ENCODE measurements at regions not wholly inside any gene's neighbourhood (a gene's known extent, or its start where the extent isn't known, plus 50 kb on each side); places are given as distances from the start of the nearest gene placed in this dataset.

DNA sequence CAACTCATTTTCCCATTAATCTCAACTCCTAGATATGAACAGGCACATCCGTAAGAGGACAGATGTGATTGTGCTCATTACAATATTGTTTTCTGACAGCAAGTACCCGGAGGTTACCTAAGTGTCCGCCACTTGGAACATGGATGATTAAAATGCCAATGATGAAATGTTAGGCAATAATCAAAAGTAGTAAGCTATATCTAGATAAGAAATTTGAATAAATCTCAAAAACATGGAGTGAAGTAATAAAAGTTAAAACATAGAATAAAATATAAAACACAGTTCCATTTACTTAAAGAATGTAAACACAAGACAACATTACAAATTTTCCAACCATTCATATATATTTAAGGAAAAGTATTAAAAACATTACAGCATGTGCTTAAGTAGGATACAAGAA lies 59.2 kb upstream of the LY86 start:
- H3K4me3 Mint-ChIP-seq = no peak overlapping the region
- Histone ChIP-seq H3K9me3 (replicated peaks in 1 of 2; ENCODE audit: control insufficient read depth in 1 of 2, insufficient read depth in 1 of 2, low read length in 2 of 2) (peaks cover 0 to 2% of the 10 kb centered on the region in 2 donors), H4K20me1 (ENCODE audit: insufficient read depth, low read length) (no peaks in the 10 kb centered on the region), H3K9ac (ENCODE audit: insufficient read depth, low read length, poor library complexity, severe bottlenecking) (no peak overlapping the region), H3K4me3 (replicated peaks in 1 of 3; ENCODE audit: low read depth in 2 of 3, low read length in 3 of 3) (no peak overlapping the region), H2AFZ (ENCODE audit: insufficient read depth, low read depth, low read length, poor library complexity, severe bottlenecking) (no peak overlapping the region), H3K4me2 (replicated peaks; ENCODE audit: extremely low read depth, low read length, poor library complexity, severe bottlenecking) (no peak overlapping the region), H3K27ac (ENCODE audit: low read depth in 1 of 2, low read length in 2 of 2) (no peak overlapping the region), H3K79me2 (ENCODE audit: insufficient read depth, low read length) (no peaks in the 10 kb centered on the region), H3K36me3 (replicated peaks in 1 of 2; ENCODE audit: control insufficient read depth in 1 of 2, insufficient read depth in 2 of 2, low read length in 2 of 2) (no peaks in the 10 kb centered on the region), H3K4me1 (ENCODE audit: control insufficient read depth in 1 of 2, insufficient read depth in 2 of 2, low read length in 2 of 2) (no peaks in the 10 kb centered on the region), H3K27me3 (ENCODE audit: control insufficient read depth in 2 of 2, insufficient read depth in 2 of 2, low read length in 2 of 2) (peaks cover 11 to 20% of the 10 kb centered on the region in 2 donors)
- peaks cover 0 to 7% (median 0%) of the 10 kb centered on the region in 7 donors for H3K9me3 Mint-ChIP-seq
- no peaks in the 10 kb centered on the region for H3K4me1 Mint-ChIP-seq
- DNase-seq = no peak
- intact Hi-C loops (cut with micrococcal nuclease) = no loop called here
- H3K27ac Mint-ChIP-seq = no peak overlapping the region
- TF ChIP-seq CTCF (IDR thresholded peaks at IDR 0.05) = no peak
- peaks cover 9 to 15% (median 12%) of the 10 kb centered on the region in 3 donors for H3K27me3 Mint-ChIP-seq (ENCODE audit: low read depth in 3 of 3)
- H3K36me3 Mint-ChIP-seq = no peaks in the 10 kb centered on the region
- no CpG with 5 or more reads among the region's 3 CpGs for WGBS (ENCODE audit: insufficient coverage)

- H3K36me3 Mint-ChIP-seq = no peaks in the 10 kb centered on the region
- Histone ChIP-seq H3K27ac (ENCODE audit: low read depth in 1 of 2, low read length in 2 of 2) (no peak overlapping the region), H3K4me3 (replicated peaks in 1 of 3; ENCODE audit: low read depth in 2 of 3, low read length in 3 of 3) (no peak overlapping the region), H3K27me3 (ENCODE audit: control insufficient read depth in 2 of 2, insufficient read depth in 2 of 2, low read length in 2 of 2) (peaks cover 11 to 14% of the 10 kb centered on the region in 2 donors), H3K79me2 (ENCODE audit: insufficient read depth, low read length) (no peaks in the 10 kb centered on the region), H3K4me1 (ENCODE audit: control insufficient read depth in 1 of 2, insufficient read depth in 2 of 2, low read length in 2 of 2) (no peaks in the 10 kb centered on the region), H4K20me1 (ENCODE audit: insufficient read depth, low read length) (no peaks in the 10 kb centered on the region), H3K36me3 (replicated peaks in 1 of 2; ENCODE audit: control insufficient read depth in 1 of 2, insufficient read depth in 2 of 2, low read length in 2 of 2) (no peaks in the 10 kb centered on the region), H3K9ac (ENCODE audit: insufficient read depth, low read length, poor library complexity, severe bottlenecking) (no peak overlapping the region), H2AFZ (ENCODE audit: insufficient read depth, low read depth, low read length, poor library complexity, severe bottlenecking) (no peak overlapping the region), H3K9me3 (replicated peaks in 1 of 2; ENCODE audit: control insufficient read depth in 1 of 2, insufficient read depth in 1 of 2, low read length in 2 of 2) (peaks cover 0 to 2% of the 10 kb centered on the region in 2 donors), H3K4me2 (replicated peaks; ENCODE audit: extremely low read depth, low read length, poor library complexity, severe bottlenecking) (no peak overlapping the region)
- peaks cover 0 to 11% (median 4%) of the 10 kb centered on the region in 7 donors for H3K9me3 Mint-ChIP-seq
- TF ChIP-seq CTCF (IDR thresholded peaks at IDR 0.05) = no peak
- no peak overlapping the region for H3K27ac Mint-ChIP-seq
- intact Hi-C loops (cut with micrococcal nuclease) = no loop called here
- peaks cover 9% of the 10 kb centered on the region for H3K4me1 Mint-ChIP-seq
- H3K4me3 Mint-ChIP-seq = no peak overlapping the region
- WGBS (ENCODE audit: insufficient coverage) = no CpG with 5 or more reads among the region's 3 CpGs
- H3K27me3 Mint-ChIP-seq (ENCODE audit: low read depth in 3 of 3) = peaks cover 14 to 17% (median 17%) of the 10 kb centered on the region in 3 donors
- no peak for DNase-seq
Measured at GRCh38 chr6:6533176-6533575, 55.3 kb upstream of the LY86 start.

Measured in CD14-positive monocyte (primary cell).